PC-3 (cell line): ENCODE measurements at regions not wholly inside any gene's neighbourhood (a gene's known extent, or its start where the extent isn't known, plus 50 kb on each side); places are given as distances from the start of the nearest gene placed in this dataset.

Source experiments
- CTCF ChIP-seq: fragments of 300-600 bp; sonication (generic); conservative IDR thresholded peaks from 2 replicates; pipeline ENCODE4 v1.5.1; 2017; ENCODE audit warnings: antibody characterized with exemption, low read depth, mild to moderate bottlenecking, low read length
- EZH2 ChIP-seq: fragments of 300-600 bp; sonication (generic); IDR thresholded peaks from one replicate; pipeline ENCODE4 v1.6.1; 2017; ENCODE audit warnings: antibody characterized with exemption, mild to moderate bottlenecking, low read length; ENCODE audit not compliant: unreplicated experiment
- EZH2phosphoT487 ChIP-seq: fragments of 300-600 bp; sonication (generic); IDR thresholded peaks from 2 replicates; pipeline ENCODE4 v1.6.1; 2018; ENCODE audit warnings: mild to moderate bottlenecking, antibody characterized with exemption, low read length, borderline replicate concordance

- TF ChIP-seq CTCF (no peak), EZH2phosphoT487 (no peak), EZH2 (no peak)
Measured at GRCh38 chr1:228977307-228977706, 242.0 kb downstream of the RHOU start.
